Inflammatory macrophage treated with lipopolysaccharide for 1 hour (primary cell): ENCODE measurements at regions not wholly inside any gene's neighbourhood (a gene's known extent, or its start where the extent isn't known, plus 50 kb on each side); places are given as distances from the start of the nearest gene placed in this dataset.
"Not testable (repeated sequence)": the region's sequence is repeated elsewhere in the genome, so short reads cannot be mapped to it uniquely, and the experiment has no call there.

ENCODE experiments used
- DNase-seq, 2 donors: peaks; one replicate each; pipeline ENCODE4 v3.0.0-alpha.2; 2020 to 2022

DNA sequence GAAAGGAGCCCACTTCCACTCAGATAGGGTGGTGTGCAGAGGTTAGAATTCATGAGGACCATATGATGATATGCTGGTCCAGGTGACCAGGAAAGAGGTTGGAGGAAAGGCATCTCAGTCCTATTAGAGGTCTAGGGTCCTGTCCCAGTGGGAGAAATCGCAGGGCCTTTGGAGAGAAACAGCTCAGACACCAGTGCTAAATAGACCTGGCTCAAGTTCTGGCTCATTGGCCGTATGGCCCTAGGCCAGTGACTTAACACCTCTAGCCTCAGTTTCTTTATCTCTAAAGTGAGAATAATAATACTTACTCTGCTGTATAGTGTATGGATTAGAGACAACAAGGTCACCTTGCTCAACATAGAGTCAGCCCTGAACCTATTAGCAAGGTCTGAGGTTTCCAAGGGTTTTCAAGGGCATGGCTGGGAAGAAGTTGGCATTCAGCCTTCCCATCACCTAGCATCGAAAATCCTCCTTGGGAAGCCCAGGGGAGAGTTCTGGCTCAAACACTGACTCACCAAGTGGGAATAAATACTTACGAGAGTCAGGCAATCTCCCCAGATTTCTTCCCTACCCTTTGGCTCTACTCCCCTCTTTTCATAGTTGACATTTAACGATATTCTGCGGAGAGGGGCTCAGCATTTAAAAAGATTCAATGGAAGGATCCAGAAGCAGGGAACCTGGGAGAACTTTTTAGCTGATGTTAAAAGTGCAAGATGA, 473.1 kb upstream of the PODXL start:
- DNase-seq = no peak

DNA sequence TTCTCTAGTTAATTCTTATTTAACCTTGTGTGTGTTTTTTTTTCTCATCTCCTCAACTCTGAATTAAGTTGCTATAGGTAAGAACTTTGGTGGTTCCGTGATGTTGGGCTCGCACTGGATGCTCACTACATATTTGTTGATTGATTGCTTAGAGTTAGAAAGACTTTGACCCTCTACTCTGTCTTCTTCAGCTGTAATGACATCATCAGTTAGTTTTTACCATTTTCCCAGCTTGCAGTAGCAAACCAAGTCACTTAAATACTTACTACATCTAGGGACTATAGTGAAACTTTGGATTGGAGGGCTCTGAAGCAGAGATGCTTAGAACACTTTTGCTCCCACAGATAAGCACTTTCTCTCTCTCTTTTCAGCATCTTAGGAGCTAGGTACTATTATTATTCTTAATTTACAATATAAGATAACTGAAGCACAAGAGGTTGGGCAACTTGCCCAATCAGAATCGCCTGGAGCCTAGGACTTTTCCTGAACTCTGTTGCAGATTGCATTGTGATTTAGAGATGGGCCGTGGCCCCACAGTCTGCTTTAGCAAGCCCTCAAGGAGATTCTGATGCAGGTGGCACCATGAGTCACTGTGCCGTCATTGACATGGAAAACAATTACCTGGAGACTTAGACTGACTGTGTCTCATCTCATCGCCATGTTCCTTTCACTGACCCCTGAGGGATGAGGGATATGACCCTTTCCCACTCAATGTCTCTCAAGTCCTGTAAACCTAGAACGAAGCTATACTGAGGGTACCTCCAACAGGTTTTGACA, 471.9 kb upstream of the PODXL start:
- DNase-seq = no peak

DNA sequence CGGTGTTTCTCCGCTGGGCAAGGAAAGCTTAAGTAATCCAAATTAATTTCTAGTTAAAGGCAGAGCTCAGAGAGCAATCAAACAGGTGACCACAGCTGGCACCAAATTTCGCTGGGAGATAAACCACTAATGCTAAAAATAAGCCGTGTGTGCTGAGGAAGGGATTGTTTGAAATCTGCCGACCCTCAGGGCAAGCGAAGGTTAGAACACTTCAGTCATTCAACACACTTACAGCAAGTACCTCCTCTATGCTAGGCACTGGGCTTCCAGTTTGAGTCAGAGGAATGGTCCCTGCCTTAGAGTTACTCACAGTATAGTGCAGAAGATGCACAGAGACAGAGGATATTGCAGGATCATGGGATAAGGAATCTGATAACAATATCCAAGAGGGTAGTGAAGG, 467.9 kb upstream of the PODXL start:
- no peak for DNase-seq

DNA sequence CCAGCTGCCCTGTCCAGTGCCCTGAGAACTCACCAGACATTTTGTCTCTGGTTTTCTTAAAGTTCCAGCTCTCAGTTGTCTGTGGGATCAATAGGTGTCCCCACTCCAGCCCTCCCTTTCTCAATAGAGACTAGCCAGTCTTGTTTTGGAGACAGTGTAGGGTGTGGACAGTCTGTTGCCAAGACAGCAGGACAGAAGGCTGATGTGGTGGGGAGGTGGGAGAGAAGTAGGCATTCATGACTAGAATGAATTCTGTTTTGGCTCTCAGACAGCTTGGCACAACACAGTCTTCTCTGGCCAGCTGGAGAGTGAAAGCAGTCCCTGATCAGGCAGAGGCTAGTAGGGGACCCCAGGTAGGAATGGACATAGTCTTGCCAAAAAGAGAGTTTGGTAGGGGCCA, 467.0 kb upstream of the PODXL start:
- DNase-seq = no peak

DNA sequence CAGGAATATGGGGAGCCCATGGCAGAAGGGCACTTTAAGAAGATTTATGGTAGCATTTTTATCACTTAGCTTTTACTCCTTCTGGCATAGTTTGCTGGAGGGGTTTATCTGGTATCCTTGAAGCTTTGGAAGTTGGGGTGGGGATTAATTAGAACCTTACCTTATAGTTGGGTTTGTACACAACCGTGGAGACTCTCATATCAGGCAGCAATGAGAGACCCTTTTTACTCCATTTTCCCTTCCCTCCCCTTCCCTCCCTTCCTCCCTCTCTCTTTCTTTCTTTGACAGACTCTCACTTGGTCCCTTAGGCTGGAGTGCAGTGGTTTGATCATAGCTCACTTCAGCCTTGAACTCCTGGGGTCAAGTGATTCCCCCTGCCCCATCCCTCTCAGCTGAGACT, 465.8 kb upstream of the PODXL start:
- DNase-seq = no peak

DNA sequence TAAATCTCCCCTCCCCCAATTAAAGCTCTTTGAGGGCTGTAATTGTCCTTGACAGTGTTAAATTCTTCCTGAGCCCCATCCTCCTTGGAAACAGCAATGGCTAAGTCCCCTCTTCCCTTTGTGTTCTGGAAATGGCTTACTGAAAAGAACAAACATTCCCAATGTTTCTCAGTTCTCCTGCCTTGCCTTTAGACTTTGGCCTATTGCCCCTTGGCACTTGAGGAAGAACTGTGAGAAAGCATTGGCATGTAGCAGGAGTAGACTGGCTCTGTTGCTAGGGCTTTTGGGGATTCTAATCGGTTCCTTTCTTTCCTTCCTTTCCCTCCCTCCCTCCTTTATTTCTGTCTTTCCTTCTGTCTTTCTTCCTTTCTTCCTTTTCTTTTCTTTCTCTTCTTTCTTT, 463.3 kb upstream of the PODXL start:
- no peak for DNase-seq

DNA sequence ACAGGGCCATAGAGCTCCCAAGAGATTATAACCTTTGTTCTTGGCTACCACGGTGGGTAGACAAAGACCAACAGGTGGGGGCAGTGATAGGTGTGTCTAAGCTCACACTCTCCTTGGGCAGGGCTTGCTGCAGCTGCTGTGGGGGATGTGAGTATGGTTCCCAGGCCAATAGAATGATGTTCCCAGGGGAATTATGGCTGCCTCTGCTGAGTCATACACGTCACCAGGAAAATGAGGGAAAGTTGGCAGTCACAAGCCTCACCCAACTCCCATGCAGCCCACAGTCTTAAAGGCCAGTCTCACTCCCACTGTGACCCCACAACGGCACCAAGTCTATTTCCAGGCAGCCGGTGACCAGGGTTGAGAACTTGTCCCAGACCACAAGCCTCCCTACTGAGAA, 453.4 kb upstream of the PODXL start:
- DNase-seq = no peak

DNA sequence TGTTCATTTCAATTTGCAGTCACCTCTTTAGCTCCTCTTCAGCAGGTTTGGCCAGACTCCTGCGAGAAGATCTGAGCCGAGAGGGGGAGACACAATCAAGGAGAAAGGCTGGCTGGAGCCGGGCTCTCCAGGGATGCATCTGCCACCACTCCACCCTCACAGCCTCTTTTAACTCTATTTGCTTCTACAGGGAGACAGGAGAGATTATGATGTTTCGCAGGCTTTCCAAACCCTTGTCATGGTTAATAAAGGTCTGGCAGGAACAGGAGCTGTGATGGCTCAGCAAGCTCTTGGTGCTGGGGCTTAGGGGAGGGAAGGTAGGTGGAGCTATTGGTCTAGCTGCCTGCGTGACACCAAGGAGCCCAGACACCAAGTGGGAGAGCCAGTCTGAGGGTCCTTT, 448.1 kb upstream of the PODXL start:
- no peak for DNase-seq

DNA sequence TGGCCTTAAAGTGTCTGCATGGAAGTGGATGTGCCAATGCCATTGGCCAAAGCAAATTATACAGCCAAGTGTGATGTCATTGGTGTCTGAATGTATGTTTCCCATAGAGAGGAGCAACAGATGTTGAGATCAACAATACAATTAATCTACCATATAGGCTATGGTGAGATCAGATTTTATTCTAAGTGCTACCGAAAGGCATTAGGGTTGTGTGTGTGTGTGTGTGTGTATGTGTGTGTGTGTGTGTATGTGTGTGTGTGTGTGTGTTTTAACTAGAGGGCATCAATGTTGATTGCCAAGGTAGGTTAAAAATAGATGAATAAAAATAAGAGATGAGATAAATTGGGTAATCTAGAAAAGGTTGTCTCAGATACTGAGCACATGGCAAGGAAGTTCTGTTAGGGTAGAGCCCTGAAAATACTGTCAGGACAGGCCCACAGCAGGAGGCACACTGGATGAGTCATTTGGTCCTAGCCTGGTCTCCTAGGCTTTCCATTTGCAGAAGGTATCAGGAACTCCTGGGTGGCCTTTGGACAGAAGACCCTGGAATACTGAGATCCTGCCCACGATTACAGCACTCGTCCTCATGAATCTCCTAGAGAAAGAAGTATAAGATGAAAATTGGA, 446.0 kb upstream of the PODXL start:
- DNase-seq = no peak

DNA sequence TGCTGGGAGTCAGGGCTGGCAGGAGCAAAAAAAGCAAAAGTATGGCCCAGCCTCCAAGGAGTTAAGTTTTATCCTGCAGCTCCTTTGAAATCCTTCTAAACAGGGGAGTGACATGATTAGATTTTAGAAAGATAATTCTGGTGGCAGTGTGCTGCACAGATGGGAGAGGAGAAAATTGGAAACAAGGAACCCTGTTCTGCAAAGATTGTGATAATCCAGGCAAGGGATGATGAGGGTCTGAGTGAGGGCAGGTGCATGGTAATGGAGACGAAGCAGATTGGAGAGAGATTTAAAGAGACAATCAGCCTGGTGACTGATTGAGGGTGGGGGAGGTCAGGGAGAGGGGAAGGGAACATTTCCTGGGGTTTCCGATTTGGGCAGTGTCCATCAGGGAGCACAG, 444.7 kb upstream of the PODXL start:
- no peak for DNase-seq

DNA sequence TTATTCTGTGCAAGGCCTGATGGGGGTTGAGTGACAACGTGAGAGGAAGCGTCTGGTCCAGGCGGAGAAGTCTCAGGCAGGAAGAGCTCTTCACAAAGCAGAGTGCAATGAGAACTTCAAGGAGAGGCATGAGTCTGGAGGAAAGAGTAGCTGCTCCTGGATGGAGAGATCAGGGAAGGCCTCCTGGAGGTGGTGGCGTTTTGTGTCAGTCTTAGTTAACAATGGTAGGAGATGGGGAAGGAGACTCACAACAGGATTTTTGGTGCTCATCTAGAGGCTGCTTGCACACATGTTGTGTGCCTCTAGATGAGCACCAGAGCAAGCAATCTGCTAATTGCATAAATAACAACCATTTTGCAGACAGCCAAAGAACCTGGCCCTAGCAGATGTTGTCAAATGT, 442.8 kb upstream of the PODXL start:
- DNase-seq = no peak

DNA sequence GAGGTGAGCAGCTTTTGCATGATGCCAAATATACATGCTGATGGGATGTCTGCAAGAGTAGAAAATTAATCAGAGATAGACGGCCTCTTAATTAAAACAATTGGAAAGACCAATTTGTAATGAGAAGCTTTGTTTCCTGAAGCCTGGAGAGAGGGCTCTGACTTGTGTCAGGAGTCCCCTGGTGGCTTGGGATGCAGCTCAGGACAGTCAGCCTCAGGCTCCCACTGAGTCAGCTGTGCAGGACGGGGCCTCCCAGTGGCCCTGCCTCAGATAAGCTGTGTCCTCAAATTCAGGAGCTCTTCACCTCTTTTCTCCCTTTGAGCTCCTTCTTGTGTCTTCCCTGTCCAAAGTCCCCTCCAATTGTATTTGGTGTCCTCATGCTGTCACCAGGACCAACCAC, 438.9 kb upstream of the PODXL start:
- DNase-seq = no peak

DNA sequence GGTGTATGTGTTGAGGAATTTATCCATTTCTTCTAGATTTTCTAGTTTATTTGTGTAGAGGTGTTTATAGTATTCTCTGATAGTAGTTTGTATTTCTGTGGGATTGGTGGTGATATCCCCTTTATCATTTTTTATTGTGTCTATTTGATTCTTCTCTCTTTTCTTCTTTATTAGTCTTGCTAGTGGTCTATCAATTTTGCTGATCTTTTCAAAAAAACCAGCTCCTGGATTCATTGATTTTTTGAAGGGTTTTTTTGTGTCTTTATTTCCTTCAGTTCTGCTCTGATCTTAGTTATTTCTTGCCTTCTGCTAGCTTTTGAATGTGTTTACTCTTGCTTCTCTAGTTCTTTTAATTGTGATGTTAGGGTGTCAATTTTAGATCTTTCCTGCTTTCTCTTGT, 424.6 kb upstream of the PODXL start:
- not testable (repeated sequence) for DNase-seq

DNA sequence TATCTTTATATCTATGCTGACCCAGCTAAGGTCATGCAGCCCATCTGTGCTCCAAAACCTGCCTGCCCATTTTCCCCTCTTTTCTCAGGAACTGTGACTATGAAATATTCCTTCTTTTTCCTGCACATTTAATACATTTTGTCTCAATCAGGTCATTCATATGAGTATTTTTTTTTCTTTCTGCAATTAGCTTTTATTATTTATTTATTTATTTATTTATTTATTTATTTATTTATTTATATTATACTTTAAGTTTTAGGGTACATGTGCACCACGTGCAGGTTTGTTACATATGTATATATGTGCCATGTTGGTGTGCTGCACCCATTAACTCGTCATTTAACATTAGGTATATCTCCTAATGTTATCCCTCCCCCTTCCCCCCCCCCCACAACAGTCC, 421.7 kb upstream of the PODXL start:
- not testable (repeated sequence) for DNase-seq

DNA sequence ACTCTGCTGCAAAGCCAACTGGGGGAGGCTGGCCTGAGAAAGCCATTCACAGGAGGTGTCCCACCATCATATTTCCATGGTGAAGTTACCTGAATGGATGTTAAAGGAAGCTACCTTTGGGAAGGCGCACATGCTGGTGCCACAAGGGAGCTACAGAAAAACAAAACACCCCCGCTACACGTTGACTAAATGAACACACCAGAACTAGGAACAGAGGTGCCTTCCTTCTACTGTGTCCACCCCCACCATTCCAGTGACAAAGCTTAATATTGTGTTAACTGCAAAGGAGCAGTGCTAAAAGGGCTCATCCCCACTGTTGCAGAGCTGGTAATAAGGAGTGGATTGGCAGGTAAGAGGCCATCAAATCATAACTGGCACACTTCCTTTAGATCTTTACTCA, 420.0 kb upstream of the PODXL start:
- no peak for DNase-seq

DNA sequence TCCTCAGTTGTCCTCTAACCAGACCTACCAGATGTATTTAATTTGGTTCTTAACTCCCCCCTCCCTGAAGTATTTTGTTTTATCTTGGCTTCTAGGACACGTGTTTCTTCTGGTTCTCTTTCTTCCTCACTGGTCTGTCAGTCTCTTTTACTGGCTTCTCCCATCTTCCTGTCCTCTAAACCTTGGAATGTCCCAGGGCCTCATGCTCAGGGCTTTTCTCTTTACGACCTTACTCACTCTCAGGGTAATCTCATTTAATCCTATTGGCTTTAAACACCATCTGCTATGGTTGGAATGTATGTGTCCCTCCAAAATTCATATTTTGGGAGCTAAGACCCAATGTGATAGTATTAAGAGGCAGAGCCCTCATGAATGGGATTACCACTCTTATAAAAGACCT, 418.2 kb upstream of the PODXL start:
- DNase-seq = no peak

DNA sequence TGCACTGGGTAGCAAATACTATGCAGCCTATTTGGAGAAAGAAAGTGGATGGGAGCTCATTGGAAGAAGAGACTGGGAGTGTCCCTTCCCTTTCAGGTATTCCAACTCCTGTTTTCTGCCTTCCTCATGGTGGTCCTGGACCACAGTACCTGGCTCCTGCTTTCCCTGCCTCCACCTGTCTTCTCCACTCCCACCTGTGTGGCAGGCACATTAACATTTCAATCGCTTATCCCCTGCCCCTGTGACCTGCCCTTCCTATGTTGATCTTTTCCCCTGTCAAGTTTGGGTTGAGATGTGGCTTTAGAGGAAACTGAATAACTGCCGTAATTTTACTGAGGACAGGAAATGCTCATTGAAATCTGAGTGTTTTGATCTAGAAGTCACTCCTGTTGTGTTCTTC, 415.8 kb upstream of the PODXL start:
- no peak for DNase-seq

DNA sequence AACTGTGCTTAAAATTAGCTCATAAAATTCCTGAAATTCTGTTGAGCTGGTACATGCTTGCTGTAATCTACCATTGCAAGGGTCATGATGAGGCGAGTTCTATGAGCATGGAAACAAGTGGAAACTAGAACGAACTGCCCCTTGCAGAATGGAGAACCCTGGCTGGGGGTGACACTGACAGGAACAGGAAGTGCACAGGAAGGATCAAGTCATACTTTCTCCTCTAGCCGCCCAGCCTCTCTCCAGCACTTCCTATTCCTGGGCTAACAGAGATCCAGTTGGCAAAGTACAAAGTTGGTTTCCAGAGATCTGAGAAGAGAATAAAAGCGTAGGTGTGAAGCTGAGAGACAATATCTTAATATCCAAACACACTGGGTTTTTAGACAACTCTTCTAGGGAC, 414.2 kb upstream of the PODXL start:
- DNase-seq = no peak

DNA sequence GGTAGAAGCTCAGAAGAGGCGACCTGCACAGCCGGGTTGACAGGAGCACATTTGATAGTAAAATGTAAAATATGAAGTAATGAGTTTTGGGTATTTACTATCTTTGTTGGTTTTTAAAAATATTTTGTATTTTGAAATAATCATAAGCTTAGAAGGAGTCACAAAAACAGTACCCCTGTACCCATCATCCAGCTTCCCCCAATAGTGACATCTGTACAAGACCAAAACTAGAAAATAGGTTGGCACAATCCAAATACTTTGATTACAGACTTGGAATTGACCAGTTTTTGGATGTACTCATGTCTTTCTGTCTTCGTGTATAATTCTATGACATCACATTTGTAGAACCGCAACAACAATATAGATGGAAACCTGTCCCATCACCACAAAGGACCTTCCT, 413.1 kb upstream of the PODXL start:
- DNase-seq = no peak

DNA sequence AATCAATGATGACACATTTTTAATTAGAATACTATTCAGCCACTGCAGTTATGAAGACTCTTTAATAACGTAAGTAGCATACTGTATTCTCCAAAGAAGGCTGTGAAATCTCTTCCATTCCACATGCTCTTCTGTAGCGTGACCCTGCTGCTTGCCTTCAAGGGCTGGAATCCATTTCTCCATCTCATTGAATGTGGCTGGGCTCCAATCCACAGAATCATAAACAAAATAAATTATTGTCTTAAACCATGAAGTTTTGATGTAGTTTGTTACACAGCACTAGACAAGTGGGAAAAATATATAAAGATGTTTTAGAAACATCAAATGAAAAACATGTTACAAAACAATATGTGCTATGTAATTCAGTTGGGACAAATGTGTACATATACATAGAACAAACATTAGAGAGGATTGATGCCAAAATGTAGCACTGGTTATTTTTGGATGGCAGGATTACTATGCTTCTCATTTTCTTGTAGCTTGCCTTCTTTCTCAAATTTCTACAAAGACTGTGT, 410.8 kb upstream of the PODXL start:
- DNase-seq = no peak

DNA sequence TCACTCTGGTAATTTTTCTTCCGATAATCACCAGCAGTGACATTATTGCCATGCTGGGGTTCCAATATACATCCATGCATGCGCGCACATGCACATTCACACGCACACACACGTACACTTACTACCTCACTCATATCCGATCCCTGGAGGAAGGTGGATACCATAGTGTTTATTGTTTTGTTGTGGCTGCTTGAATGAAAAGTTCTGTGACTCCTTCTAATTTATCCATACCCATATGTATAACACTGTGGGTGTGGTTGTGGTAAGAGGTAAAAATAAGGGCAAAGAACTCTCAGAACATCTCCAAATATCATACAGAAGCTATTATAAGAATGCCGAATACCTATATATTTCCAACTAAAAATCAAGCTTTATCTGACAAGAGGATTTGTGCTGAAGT, 407.8 kb upstream of the PODXL start:
- no peak for DNase-seq

DNA sequence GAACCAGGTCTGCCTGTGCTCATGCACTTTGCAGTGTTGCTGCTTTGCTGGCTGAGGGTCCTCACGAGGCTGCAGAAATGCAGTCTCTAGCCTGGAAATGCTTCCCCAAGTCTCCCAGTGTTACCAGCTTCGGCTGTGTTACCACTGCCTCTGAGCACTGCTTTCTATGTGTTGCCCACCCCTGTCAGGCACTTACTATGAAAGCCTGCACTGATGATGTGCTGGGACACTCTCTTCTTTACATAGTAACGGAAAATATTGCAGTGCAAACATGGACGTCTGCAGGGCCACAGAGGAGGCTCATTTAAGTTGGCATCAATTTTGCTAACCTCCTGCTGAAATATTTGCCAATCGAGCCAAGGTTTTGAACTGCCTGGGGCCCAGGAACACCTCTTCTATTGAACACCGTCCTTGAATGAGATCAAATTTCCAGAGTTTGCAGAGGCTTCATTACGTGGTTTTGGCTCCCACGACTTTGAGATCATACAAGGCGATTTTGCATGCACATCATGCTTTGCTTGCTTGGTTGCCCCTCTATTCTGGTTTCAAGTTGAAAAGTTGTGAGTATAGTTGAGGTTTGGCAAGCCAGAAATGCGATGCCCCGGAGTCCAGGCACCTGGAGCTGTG, 404.7 kb upstream of the PODXL start:
- DNase-seq = no peak

DNA sequence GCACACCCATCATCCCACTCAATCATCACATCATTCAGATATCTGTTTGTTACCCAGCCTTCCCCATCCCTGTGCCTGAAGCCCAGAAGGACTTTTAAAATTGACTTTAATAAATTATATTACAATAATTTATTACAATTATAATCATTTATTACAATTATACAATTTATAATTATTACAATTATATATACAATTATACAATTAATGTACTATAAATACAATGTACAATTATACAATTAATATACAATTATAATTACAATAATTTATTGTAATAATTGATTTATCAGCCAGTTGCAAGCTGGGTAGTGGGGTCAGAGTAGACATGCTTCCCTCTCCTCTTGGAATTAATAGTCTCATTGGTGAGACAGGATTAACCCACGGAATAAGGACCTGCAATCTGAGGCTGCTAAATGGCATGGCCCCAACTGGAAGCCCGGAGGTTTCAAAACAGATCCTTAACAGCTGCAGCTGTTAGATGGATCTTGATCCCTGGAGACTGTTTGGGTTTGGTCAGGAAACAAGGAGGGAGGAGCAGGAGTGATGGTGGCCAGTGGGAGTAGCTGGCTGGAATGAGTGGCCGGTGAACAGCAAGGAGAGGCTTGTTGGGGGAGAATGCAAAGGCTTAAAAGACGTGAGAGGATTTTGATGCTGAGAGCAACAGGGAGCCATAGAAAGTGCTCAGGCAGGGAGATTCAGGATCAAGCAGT, 402.8 kb upstream of the PODXL start:
- DNase-seq = no peak
